SK-N-MC (cell line): ENCODE measurements at regions not wholly inside any gene's neighbourhood (a gene's known extent, or its start where the extent isn't known, plus 50 kb on each side); places are given as distances from the start of the nearest gene placed in this dataset.

Experiments used
- EZH2 ChIP-seq: fragments of 200-600 bp; sonication (generic); IDR thresholded peaks from one replicate; pipeline ENCODE4 v1.6.1; 2017; ENCODE audit warnings: antibody characterized with exemption
- FOXP2 ChIP-seq: optimal IDR thresholded peaks from 2 replicates; pipeline ENCODE3; 2011; ENCODE audit warnings: mild to moderate bottlenecking, moderate library complexity; ENCODE audit not compliant: insufficient read depth; ENCODE audit errors: extremely low read length, control extremely low read depth
- POLR2AphosphoS5 ChIP-seq: IDR thresholded peaks from 2 replicates; pipeline ENCODE4 v1.6.1; 2012; ENCODE audit warnings: mild to moderate bottlenecking, low read depth, low read length, borderline replicate concordance

DNA sequence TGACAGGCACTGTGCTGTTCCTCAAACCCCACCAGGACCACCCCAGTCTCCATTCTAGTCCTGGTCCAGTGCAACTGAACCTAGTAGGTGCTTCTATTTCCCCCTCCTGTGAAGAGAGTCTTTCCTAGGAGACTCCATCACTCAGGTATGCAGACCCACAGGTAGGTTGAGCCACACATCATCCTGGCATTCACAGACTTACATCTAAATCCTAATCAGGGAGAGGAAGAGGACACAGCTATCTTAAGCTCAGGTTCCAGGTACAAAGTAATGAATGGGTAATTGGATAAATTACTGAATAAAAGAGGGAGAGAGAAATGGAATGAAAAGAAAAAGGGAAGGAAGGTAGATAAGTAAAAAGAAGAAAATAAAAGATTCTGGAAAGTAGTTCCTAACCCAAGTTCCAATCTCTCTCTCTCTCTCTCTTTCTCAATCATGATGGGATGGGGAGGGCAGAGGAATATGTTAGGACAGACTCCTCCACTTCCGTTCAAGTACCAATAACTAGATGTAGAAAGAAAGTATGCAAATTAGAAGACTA is 139.8 kb upstream of the NAMPT start:
- TF ChIP-seq POLR2AphosphoS5 (no peak), EZH2 (no peak), FOXP2 (no peak)
